ENCODE measurements at regions not wholly inside any gene's neighbourhood (a gene's known extent, or its start where the extent isn't known, plus 50 kb on each side); places are given as distances from the start of the nearest gene placed in this dataset.

DNA sequence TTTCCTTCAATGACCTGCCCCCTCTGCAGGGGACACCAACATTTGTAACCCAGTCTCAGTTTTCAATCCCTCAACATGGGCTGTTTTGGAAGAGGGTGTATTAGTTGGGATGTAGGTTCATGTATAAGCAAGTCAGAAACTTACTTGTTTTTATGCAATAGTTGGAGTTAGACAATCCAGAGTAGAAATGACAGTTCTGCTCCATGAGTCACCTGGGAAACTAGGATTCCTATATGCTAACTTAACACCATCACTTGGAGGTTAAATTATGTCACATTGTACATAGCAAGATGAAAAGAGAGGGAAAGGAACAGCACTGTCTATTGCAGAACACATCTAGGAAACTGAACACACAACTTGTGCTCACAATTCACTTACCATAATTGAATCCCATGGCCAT lies 436.4 kb downstream of the RFC3 start:
- TF ChIP-seq, protein P1, sequence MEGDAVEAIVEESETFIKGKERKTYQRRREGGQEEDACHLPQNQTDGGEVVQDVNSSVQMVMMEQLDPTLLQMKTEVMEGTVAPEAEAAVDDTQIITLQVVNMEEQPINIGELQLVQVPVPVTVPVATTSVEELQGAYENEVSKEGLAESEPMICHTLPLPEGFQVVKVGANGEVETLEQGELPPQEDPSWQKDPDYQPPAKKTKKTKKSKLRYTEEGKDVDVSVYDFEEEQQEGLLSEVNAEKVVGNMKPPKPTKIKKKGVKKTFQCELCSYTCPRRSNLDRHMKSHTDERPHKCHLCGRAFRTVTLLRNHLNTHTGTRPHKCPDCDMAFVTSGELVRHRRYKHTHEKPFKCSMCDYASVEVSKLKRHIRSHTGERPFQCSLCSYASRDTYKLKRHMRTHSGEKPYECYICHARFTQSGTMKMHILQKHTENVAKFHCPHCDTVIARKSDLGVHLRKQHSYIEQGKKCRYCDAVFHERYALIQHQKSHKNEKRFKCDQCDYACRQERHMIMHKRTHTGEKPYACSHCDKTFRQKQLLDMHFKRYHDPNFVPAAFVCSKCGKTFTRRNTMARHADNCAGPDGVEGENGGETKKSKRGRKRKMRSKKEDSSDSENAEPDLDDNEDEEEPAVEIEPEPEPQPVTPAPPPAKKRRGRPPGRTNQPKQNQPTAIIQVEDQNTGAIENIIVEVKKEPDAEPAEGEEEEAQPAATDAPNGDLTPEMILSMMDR (IDR thresholded peaks at IDR 0.05 in 8 of 11, conservative IDR thresholded peaks at IDR 0.05 in 3 of 11), result no peak
- no peak for TF ChIP-seq POLR2A (IDR thresholded peaks at IDR 0.05)

Measured in spleen (tissue), 7 donors.